ENCODE measurements at regions not wholly inside any gene's neighbourhood (a gene's known extent, or its start where the extent isn't known, plus 50 kb on each side); places are given as distances from the start of the nearest gene placed in this dataset.

- Histone ChIP-seq H3K4me3 (IDR thresholded peaks at IDR 0.05; ENCODE audit: insufficient read depth, low read depth, low read length) (no peak overlapping the region), H3K79me2 (ENCODE audit: insufficient read depth, low read depth) (no peaks in the 10 kb centered on the region), H3K27me3 (ENCODE audit: insufficient read depth, low read depth) (no peaks in the 10 kb centered on the region), H2AFZ (ENCODE audit: low read depth) (no peak overlapping the region), H3K4me1 (ENCODE audit: low read depth, poor library complexity, severe bottlenecking) (no peaks in the 10 kb centered on the region), H3K9ac (no peak overlapping the region), H3K36me3 (ENCODE audit: insufficient read depth) (no peaks in the 10 kb centered on the region), H3K27ac (no peak overlapping the region), H4K20me1 (ENCODE audit: insufficient read depth) (no peaks in the 10 kb centered on the region), H3K4me2 (no peak overlapping the region)
- TF ChIP-seq, protein P1, sequence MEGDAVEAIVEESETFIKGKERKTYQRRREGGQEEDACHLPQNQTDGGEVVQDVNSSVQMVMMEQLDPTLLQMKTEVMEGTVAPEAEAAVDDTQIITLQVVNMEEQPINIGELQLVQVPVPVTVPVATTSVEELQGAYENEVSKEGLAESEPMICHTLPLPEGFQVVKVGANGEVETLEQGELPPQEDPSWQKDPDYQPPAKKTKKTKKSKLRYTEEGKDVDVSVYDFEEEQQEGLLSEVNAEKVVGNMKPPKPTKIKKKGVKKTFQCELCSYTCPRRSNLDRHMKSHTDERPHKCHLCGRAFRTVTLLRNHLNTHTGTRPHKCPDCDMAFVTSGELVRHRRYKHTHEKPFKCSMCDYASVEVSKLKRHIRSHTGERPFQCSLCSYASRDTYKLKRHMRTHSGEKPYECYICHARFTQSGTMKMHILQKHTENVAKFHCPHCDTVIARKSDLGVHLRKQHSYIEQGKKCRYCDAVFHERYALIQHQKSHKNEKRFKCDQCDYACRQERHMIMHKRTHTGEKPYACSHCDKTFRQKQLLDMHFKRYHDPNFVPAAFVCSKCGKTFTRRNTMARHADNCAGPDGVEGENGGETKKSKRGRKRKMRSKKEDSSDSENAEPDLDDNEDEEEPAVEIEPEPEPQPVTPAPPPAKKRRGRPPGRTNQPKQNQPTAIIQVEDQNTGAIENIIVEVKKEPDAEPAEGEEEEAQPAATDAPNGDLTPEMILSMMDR (conservative IDR thresholded peaks at IDR 0.05; ENCODE audit: low read depth, low read length) = no peak
These were observed 119.8 kb downstream of the BTBD3 start for GRCh38 chr20:12037521-12037920.

GRCh38 chr20:12040261-12040660 lies 122.6 kb downstream of the BTBD3 start:
- Histone ChIP-seq H3K79me2 (ENCODE audit: insufficient read depth, low read depth) (no peaks in the 10 kb centered on the region), H3K4me1 (ENCODE audit: low read depth, poor library complexity, severe bottlenecking) (no peaks in the 10 kb centered on the region), H3K4me2 (no peak overlapping the region), H3K27me3 (ENCODE audit: insufficient read depth, low read depth) (no peaks in the 10 kb centered on the region), H4K20me1 (ENCODE audit: insufficient read depth) (no peaks in the 10 kb centered on the region), H3K36me3 (ENCODE audit: insufficient read depth) (no peaks in the 10 kb centered on the region), H3K27ac (no peak overlapping the region), H2AFZ (ENCODE audit: low read depth) (no peak overlapping the region), H3K4me3 (IDR thresholded peaks at IDR 0.05; ENCODE audit: insufficient read depth, low read depth, low read length) (no peak overlapping the region), H3K9ac (no peak overlapping the region)
- TF ChIP-seq, protein P1 (conservative IDR thresholded peaks at IDR 0.05; ENCODE audit: low read depth, low read length) = no peak

GRCh38 chr20:12044969-12045368 lies 127.3 kb downstream of the BTBD3 start:
- no peaks in the 10 kb centered on the region for H3K4me1 ChIP-seq (ENCODE audit: low read depth, poor library complexity, severe bottlenecking)
- no peak overlapping the region for H3K9ac ChIP-seq
- no peaks in the 10 kb centered on the region for H3K79me2 ChIP-seq (ENCODE audit: insufficient read depth, low read depth)
- H3K36me3 ChIP-seq (ENCODE audit: insufficient read depth) = no peaks in the 10 kb centered on the region
- H3K4me3 ChIP-seq (IDR thresholded peaks at IDR 0.05; ENCODE audit: insufficient read depth, low read depth, low read length) = no peak overlapping the region
- TF ChIP-seq, protein P1 (conservative IDR thresholded peaks at IDR 0.05; ENCODE audit: low read depth, low read length) = no peak
- H3K27ac ChIP-seq = no peak overlapping the region
- no peak overlapping the region for H2AFZ ChIP-seq (ENCODE audit: low read depth)
- H3K4me2 ChIP-seq = no peak overlapping the region
- H4K20me1 ChIP-seq (ENCODE audit: insufficient read depth) = no peaks in the 10 kb centered on the region
- no peaks in the 10 kb centered on the region for H3K27me3 ChIP-seq (ENCODE audit: insufficient read depth, low read depth)

DNA sequence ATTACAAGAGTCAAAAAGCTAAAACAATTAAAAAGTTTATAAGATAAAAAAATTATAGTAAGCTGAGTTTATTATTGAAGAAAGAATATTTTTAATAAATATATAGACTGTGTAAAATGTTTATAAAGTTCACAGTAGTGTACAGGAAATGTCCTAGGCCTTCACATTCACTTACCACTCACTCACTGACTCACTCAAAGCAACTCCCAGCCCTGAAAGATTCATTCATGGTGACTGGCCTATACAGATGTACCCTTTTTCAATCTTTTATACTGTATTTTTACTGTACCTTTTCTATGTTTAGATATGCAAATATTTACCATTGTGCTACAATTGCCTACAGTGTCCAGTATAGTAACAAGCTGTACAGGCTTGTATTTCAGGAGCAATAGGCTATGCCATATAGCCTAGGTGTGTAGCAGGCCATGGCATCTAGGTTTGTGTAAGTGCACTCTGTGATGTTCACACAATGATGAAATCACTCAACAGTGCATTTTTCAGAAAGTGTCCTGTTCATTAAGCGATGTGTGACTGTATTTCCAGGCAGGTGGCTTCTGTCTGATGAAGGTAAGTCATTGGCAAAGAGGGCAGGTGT lies 130.2 kb downstream of the BTBD3 start:
- H3K27ac ChIP-seq = no peak overlapping the region
- H3K4me2 ChIP-seq = no peak overlapping the region
- no peak overlapping the region for H2AFZ ChIP-seq (ENCODE audit: low read depth)
- TF ChIP-seq, protein P1 (conservative IDR thresholded peaks at IDR 0.05; ENCODE audit: low read depth, low read length) = no peak
- H3K4me1 ChIP-seq (ENCODE audit: low read depth, poor library complexity, severe bottlenecking) = peaks cover 3% of the 10 kb centered on the region
- no peaks in the 10 kb centered on the region for H4K20me1 ChIP-seq (ENCODE audit: insufficient read depth)
- no peaks in the 10 kb centered on the region for H3K79me2 ChIP-seq (ENCODE audit: insufficient read depth, low read depth)
- no peak overlapping the region for H3K4me3 ChIP-seq (IDR thresholded peaks at IDR 0.05; ENCODE audit: insufficient read depth, low read depth, low read length)
- H3K27me3 ChIP-seq (ENCODE audit: insufficient read depth, low read depth) = no peaks in the 10 kb centered on the region
- no peak overlapping the region for H3K9ac ChIP-seq
- no peaks in the 10 kb centered on the region for H3K36me3 ChIP-seq (ENCODE audit: insufficient read depth)

Measured in KMS-11 (cell line).